Esophagus squamous epithelium (tissue), 4 donors: ENCODE measurements at regions not wholly inside any gene's neighbourhood (a gene's known extent, or its start where the extent isn't known, plus 50 kb on each side); places are given as distances from the start of the nearest gene placed in this dataset.

Experiments
- POLR2A ChIP-seq, 4 donors: fragments of 450-650 bp; IDR thresholded peaks; one replicate each; pipeline ENCODE4 v1.6.1; 2017; ENCODE audit warnings: antibody characterized with exemption in 4 of 4, mild to moderate bottlenecking in 4 of 4, moderate library complexity in 3 of 4
- TF ChIP-seq, protein P1 (sequence below), 6 experiments: fragments of 450-650 bp in 4 of 6; fragments of 200-600 bp in 2 of 6; sonication (generic) in 2 of 6; IDR thresholded peaks; one replicate each; pipeline ENCODE4 v1.5.1; 2016 to 2019; ENCODE audit warnings: antibody characterized with exemption in 6 of 6, mild to moderate bottlenecking in 4 of 6, moderate library complexity in 4 of 6

DNA sequence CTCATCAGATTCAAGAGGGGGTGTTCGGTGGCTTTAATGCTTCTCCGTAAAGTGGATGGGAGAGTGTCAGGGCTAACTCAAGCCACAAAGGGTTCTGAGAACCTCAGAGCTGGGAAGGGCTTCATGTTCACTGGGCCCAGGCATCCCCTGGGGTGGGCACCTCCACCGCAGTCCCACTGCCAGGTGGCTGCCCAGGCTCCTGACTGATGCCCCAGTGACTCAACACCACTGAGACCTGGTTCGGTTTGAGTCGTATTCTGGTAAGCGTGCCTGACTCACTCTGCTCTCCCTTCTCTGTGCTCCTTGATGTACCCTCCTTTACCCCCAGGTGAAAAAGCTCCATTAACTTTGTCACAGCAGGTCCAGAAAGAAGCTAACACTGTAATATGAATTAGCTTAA lies 304.6 kb downstream of the RPLP1 start:
- TF ChIP-seq, protein P1, sequence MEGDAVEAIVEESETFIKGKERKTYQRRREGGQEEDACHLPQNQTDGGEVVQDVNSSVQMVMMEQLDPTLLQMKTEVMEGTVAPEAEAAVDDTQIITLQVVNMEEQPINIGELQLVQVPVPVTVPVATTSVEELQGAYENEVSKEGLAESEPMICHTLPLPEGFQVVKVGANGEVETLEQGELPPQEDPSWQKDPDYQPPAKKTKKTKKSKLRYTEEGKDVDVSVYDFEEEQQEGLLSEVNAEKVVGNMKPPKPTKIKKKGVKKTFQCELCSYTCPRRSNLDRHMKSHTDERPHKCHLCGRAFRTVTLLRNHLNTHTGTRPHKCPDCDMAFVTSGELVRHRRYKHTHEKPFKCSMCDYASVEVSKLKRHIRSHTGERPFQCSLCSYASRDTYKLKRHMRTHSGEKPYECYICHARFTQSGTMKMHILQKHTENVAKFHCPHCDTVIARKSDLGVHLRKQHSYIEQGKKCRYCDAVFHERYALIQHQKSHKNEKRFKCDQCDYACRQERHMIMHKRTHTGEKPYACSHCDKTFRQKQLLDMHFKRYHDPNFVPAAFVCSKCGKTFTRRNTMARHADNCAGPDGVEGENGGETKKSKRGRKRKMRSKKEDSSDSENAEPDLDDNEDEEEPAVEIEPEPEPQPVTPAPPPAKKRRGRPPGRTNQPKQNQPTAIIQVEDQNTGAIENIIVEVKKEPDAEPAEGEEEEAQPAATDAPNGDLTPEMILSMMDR (IDR thresholded peaks at IDR 0.05): no peak
- TF ChIP-seq POLR2A (IDR thresholded peaks at IDR 0.05): no peak
